Pancreas (tissue), 10 donors: ENCODE measurements at regions not wholly inside any gene's neighbourhood (a gene's known extent, or its start where the extent isn't known, plus 50 kb on each side); places are given as distances from the start of the nearest gene placed in this dataset.

Source experiments
- ATAC-seq, 4 donors: fragments of 200-7000 bp; cut with Tn5 transposase; one replicate each; pipeline versions ENCODE4 v1.8.0 to v1.9.1; 2020; ENCODE audit warnings: mild to moderate bottlenecking in 4 of 4, moderate library complexity in 4 of 4
- DNase-seq, 6 donors: peaks; one replicate each; pipeline ENCODE4 v3.0.0-alpha.2; 2020
- FAIRE-seq: peaks from 2 replicates; lab custom pipeline; 2012; peaks lifted over from hg19 to GRCh38; lab: Jason Lieb, UNC
- H3K27ac ChIP-seq, 4 donors: fragments of 200-600 bp; sonication (generic); 1 replicate in 3 of 4; 2 replicates in 1 of 4; pipeline versions ENCODE4 v1.5.0 to v1.8.0; 2020
- H3K27me3 ChIP-seq, 4 donors: fragments of 200-600 bp; one replicate each; pipeline ENCODE4 v1.8.0; 2021
- H3K36me3 ChIP-seq, 3 donors: fragments of 200-600 bp; sonication (generic) in 1 of 3; one replicate each; pipeline versions ENCODE4 v1.5.0 to v1.8.0; 2020 to 2021
- H3K4me1 ChIP-seq, 3 donors: fragments of 200-600 bp; one replicate each; pipeline ENCODE4 v1.8.0; 2021
- H3K4me3 ChIP-seq, 4 donors: fragments of 200-600 bp; sonication (generic) in 2 of 4; one replicate each; pipeline versions ENCODE4 v1.5.0 to v1.8.0; 2020 to 2021
- H3K9me3 ChIP-seq, 4 donors: fragments of 200-600 bp; one replicate each; pipeline ENCODE4 v1.8.0; 2021
- WGBS, 2 donors: extraction: QIAGEN DNeasy Blood & Tissue Kit; methylation state at CpG; one replicate each; pipeline ENCODE4 v1.1.7; 2013; 5-methylcytosine and 5-hydroxymethylcytosine counted together
- intact Hi-C, 3 donors: fragments of 100-400 bp; cut with DNase I; formaldehyde crosslinking; loops; one replicate each; pipeline versions ENCODE4 v1.11.1 to v1.14.2; 2022
- TF ChIP-seq, protein P1 (sequence below), 4 donors: fragments of 200-600 bp; sonication (generic) in 3 of 4; IDR thresholded peaks; one replicate each; pipeline versions ENCODE4 v1.5.0 to v1.8.0; 2021; ENCODE audit warnings: antibody characterized with exemption in 4 of 4
- donor health status: healthy with polysubstance abuse.
- donor health status: DM: no; HTN: no; CAD: no; lungs with moderate emphysema.
- donor health status: DM: no; HTN: no; CAD: no.
- donor health status: control.
- donor health status: control.
- donor health status: Bipolar disorder and iron deficiency.
- donor health status: DM: yes; HTN: yes; CAD: no.
- donor health status: DM: no; HTN: no; CAD: no.
- donor health status: DM: no; HTN: no; CAD: no.
- donor health status: DM: yes; HTN: yes; CAD: no.

DNA sequence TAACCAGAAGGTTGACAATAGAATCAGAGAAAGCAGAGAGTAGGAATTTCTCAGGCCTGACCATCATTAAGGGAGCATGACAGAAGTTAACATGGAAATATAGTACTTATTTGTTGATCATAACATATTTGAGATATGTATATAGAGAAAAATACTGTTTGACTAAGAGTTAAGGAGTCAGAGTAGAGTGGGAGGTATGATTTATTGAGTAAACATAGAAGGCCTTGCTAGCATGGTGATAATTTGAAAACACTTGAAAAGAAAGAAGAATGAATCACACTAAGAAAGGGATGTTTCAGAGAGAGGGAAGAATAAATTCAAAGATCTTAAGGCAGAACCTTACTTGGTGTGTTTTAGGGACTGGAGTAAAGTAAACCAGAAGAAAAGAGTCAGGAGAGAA, 437.2 kb upstream of the TECRL start:
- TF ChIP-seq, protein P1, sequence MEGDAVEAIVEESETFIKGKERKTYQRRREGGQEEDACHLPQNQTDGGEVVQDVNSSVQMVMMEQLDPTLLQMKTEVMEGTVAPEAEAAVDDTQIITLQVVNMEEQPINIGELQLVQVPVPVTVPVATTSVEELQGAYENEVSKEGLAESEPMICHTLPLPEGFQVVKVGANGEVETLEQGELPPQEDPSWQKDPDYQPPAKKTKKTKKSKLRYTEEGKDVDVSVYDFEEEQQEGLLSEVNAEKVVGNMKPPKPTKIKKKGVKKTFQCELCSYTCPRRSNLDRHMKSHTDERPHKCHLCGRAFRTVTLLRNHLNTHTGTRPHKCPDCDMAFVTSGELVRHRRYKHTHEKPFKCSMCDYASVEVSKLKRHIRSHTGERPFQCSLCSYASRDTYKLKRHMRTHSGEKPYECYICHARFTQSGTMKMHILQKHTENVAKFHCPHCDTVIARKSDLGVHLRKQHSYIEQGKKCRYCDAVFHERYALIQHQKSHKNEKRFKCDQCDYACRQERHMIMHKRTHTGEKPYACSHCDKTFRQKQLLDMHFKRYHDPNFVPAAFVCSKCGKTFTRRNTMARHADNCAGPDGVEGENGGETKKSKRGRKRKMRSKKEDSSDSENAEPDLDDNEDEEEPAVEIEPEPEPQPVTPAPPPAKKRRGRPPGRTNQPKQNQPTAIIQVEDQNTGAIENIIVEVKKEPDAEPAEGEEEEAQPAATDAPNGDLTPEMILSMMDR (IDR thresholded peaks at IDR 0.05): no peak
- FAIRE-seq: no peak

DNA sequence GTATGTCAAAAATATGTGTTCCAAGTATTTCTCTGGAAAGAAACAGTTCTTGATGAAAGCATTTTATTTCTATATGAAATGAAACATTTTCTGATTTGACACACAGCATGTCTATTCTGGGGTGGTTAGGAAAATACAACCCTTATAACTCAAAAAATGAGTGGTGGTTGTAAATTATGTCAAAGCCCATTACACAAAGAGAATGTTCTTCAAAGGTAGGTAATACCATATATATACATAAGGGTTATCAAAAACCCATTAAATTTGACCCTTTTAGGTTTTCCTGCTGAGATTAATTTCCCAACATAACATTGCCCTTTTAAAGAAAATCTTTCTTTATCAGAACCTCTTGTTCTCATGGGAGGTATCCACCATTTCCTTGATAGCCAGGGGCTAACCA, 420.5 kb upstream of the TECRL start:
- H3K9me3 ChIP-seq: no peaks in the 10 kb centered on the region
- ATAC-seq: no peak
- no peak for DNase-seq
- TF ChIP-seq, protein P1 (IDR thresholded peaks at IDR 0.05): no peak
- H3K36me3 ChIP-seq: no peaks in the 10 kb centered on the region
- no peaks in the 10 kb centered on the region for H3K4me1 ChIP-seq
- no peak overlapping the region for H3K4me3 ChIP-seq
- no peak for FAIRE-seq
- intact Hi-C loops: no loop called here
- H3K27me3 ChIP-seq: no peaks in the 10 kb centered on the region
- H3K27ac ChIP-seq: no peak overlapping the region

More for the DNA sequence above, 437.2 kb upstream of the TECRL start:
- no peak overlapping the region for H3K4me3 ChIP-seq
- no peak overlapping the region for H3K27ac ChIP-seq
- intact Hi-C loops: no loop called here
- DNase-seq (no peak), ATAC-seq (no peak)
- H3K4me1 ChIP-seq: no peaks in the 10 kb centered on the region
- H3K36me3 ChIP-seq: no peaks in the 10 kb centered on the region
- no peaks in the 10 kb centered on the region for H3K27me3 ChIP-seq
- H3K9me3 ChIP-seq: no peaks in the 10 kb centered on the region

DNA sequence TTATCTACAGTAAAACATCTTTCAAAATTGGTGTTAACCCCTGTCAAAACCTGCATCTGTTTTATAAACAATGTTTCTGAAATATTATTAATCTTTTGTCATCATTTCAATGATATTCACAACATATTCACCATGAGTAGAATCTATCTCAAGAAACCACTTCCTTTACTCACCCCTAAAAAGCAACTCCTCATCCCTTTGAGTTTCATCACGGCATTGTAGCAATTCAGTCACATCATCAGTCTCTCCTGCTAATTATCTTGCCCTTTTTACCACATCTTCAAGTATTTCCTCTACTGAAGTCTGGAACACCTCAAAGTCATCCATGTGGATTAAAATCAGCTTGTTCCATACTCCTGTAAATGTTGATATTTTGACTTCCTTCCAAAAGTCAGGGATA, 415.3 kb upstream of the TECRL start:
- FAIRE-seq: no peak

DNA sequence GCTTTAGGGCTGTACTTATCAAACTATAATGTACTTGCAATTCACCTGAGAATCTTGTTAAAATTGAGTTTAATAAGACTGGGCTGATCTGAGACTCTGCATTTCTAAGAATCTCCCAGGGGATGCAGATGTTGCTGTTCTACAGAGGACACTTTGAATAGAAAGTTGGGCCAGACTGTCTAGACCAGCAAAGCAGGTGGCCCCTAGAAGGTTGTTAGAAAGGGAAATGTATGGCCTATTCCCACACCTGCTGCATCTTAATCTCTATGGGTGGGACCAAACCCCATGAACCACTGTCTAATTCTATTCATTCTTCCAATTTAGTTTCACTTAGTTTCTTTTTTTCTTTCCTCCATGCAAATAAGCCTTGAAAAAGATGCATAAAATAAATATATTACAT, 413.2 kb upstream of the TECRL start:
- Histone ChIP-seq H3K27me3 (no peaks in the 10 kb centered on the region), H3K36me3 (no peaks in the 10 kb centered on the region), H3K4me1 (no peaks in the 10 kb centered on the region), H3K4me3 (no peak overlapping the region), H3K27ac (no peak overlapping the region), H3K9me3 (no peaks in the 10 kb centered on the region)
- TF ChIP-seq, protein P1 (IDR thresholded peaks at IDR 0.05): no peak
- DNase-seq (no peak), FAIRE-seq (no peak), ATAC-seq (no peak)
- intact Hi-C loops: no loop called here

More for the DNA sequence above, 415.3 kb upstream of the TECRL start:
- TF ChIP-seq, protein P1 (IDR thresholded peaks at IDR 0.05): no peak
- Histone ChIP-seq H3K4me1 (no peaks in the 10 kb centered on the region), H3K27me3 (no peaks in the 10 kb centered on the region), H3K4me3 (no peak overlapping the region), H3K27ac (no peak overlapping the region), H3K36me3 (no peaks in the 10 kb centered on the region), H3K9me3 (no peaks in the 10 kb centered on the region)
- 66 to 86% methylated on average over 1 of the region's 1 CpG for WGBS, 2 donors
- ATAC-seq (no peak), DNase-seq (no peak)
- intact Hi-C loops: no loop called here

DNA sequence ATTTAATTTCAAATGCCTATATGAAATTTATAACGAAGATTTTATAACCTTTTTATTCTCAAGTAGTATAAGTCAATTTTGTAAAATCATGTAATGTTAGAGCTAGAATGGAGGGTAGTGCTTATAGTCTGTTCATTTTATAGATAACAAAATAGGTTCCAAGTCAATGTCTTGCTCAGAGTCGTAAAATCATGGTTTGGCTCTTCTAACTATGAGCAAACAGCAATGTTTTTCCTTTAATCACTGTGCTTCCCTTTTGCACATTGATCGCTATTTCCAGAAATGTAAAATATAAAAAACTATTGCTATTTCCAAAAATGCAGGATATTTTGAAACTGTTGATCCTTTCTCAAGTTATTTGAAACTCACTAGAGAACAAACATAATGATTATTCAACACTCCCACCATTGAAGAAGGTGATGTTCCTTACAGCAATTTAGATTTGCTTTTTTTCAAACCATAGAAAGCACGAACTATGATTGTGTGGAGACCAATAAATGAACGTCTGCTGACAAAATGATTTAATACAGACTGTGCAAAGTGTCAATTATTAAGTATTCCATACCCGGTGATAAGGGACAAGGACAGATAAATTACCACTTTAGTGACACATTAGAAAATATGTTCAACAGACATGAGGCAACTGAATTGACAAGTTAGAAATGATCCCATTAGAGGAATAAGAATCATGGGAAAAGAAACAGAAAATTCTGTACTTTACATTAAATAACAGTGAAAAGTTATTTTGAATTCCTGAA, 412.1 kb upstream of the TECRL start:
- Histone ChIP-seq H3K36me3 (no peaks in the 10 kb centered on the region), H3K27me3 (no peaks in the 10 kb centered on the region), H3K4me1 (no peaks in the 10 kb centered on the region), H3K4me3 (no peak overlapping the region), H3K9me3 (no peaks in the 10 kb centered on the region), H3K27ac (no peak overlapping the region)
- TF ChIP-seq, protein P1 (IDR thresholded peaks at IDR 0.05): no peak
- DNase-seq (no peak), FAIRE-seq (no peak), ATAC-seq (no peak)
- 44 to 49% methylated on average over 6 of the region's 6 CpGs for WGBS, 2 donors
- intact Hi-C loops: no loop called here
